GM12878 (cell line): ENCODE measurements at regions not wholly inside any gene's neighbourhood (a gene's known extent, or its start where the extent isn't known, plus 50 kb on each side); places are given as distances from the start of the nearest gene placed in this dataset.

Experiments used
- CHD1 ChIP-seq: IDR thresholded peaks from 2 replicates; pipeline ENCODE4 v1.6.1; 2012; ENCODE audit warnings: low read depth, low read length, improper control_type of control experiment
- CTCF ChIP-seq, 3 experiments: IDR thresholded peaks in 2 of 3; conservative IDR thresholded peaks in 1 of 3; 2 replicates each; pipeline ENCODE4 v1.5.1; 2011; ENCODE audit warnings: low read depth in 3 of 3, low read length in 3 of 3, mild to moderate bottlenecking in 3 of 3, control low read depth in 2 of 3, moderate library complexity in 2 of 3, inconsistent platforms in 1 of 3, mixed read lengths in 1 of 3; ENCODE audit not compliant: control insufficient read depth in 2 of 3, insufficient read depth in 1 of 3; ENCODE audit errors: extremely low read depth in 1 of 3
- IRF3 ChIP-seq: fragments of 450-650 bp; IDR thresholded peaks from 2 replicates; pipeline ENCODE4 v1.6.1; 2014; ENCODE audit warnings: mild to moderate bottlenecking
- MXI1 ChIP-seq: fragments of 150-350 bp; IDR thresholded peaks from 2 replicates; pipeline ENCODE4 v1.6.1; 2011; ENCODE audit warnings: low read depth, mild to moderate bottlenecking, inconsistent platforms, low read length, improper control_type of control experiment
- POLR2A ChIP-seq: IDR thresholded peaks from 2 replicates; pipeline ENCODE4 v1.6.1; 2011; ENCODE audit warnings: low read depth, mild to moderate bottlenecking, low read length
- PRDM15 ChIP-seq: fragments of 450-650 bp; formaldehyde crosslinking; IDR thresholded peaks from 2 replicates; pipeline ENCODE4 v1.4.0; 2020; ENCODE audit warnings: mild to moderate bottlenecking, moderate library complexity
- SKIL ChIP-seq: fragments of 450-650 bp; IDR thresholded peaks from 2 replicates; pipeline ENCODE4 v1.6.1; 2017; ENCODE audit warnings: mild to moderate bottlenecking, low read depth, inconsistent platforms; ENCODE audit not compliant: poor library complexity, severe bottlenecking
- TCF3 ChIP-seq: IDR thresholded peaks from 2 replicates; pipeline ENCODE4 v1.6.1; 2012; ENCODE audit warnings: low read depth, mild to moderate bottlenecking, low read length, borderline replicate concordance; ENCODE audit not compliant: insufficient read depth
- ZNF274 ChIP-seq: IDR thresholded peaks from one replicate; pipeline ENCODE4 v1.8.0; 2011; ENCODE audit not compliant: insufficient read length, insufficient read depth

GRCh38 chr17:13688716-13689115 is 87.0 kb upstream of the HS3ST3A1 start:
- no peak for TF ChIP-seq TCF3
- TF ChIP-seq CTCF (IDR thresholded peaks at IDR 0.05 in 2 of 3, conservative IDR thresholded peaks at IDR 0.05 in 1 of 3; ENCODE audit: control insufficient read depth in 2 of 3, extremely low read depth in 1 of 3, insufficient read depth in 1 of 3, low read depth in 3 of 3, low read length in 3 of 3), result no peak
- TF ChIP-seq PRDM15, result no peak
- no peak for TF ChIP-seq MXI1
- TF ChIP-seq POLR2A, result no peak
- no peak for TF ChIP-seq CHD1
- no peak for TF ChIP-seq IRF3
- no peak for TF ChIP-seq ZNF274
- no peak for TF ChIP-seq SKIL
